K562 (cell line): ENCODE measurements at regions not wholly inside any gene's neighbourhood (a gene's known extent, or its start where the extent isn't known, plus 50 kb on each side); places are given as distances from the start of the nearest gene placed in this dataset.

Experiments used
- ATAC-seq: fragments of 200-7000 bp; cut with Tn5 transposase; 3 replicates; pipeline ENCODE4 v1.9.1; 2020; ENCODE audit warnings: moderate library complexity
- BruUV-seq: library from RNA; stranded (reverse); fragments of 400-500 nt; replicated peaks from 2 replicates; lab custom pipeline; 2021; lab: Mats Ljungman, UMichigan
- CTCF ChIA-PET: fragments of 300-600 bp; formaldehyde crosslinking; extraction: SDS; loops from one replicate; lab custom pipeline; 2021; ENCODE audit warnings: low intra/inter-chr PET ratio; lab: Yijun Ruan, JAX
- POLR2A ChIA-PET: fragments of 300-600, 350-650 bp; sonication (Branson Sonifier 250); formaldehyde crosslinking; extraction: SDS; loops from one replicate; lab custom pipeline; 2021; ENCODE audit warnings: antibody characterized with exemption, inconsistent platforms; lab: Yijun Ruan, JAX
- DNase-seq, 4 experiments: peaks; one replicate each; pipeline versions ENCODE4 v3.0.0 to v3.0.0-alpha.2; 2011 to 2018; ENCODE audit warnings: low spot score in 3 of 4, mixed read lengths in 3 of 4; ENCODE audit errors: extremely low read depth in 1 of 4
- FAIRE-seq: peaks from 2 replicates; lab custom pipeline; 2011; peaks lifted over from hg19 to GRCh38; lab: Jason Lieb, UNC
- H2AFZ ChIP-seq: 2 replicates; pipeline ENCODE4 v1.6.0; 2011; ENCODE audit warnings: low read depth, low read length, control low read depth, inconsistent platforms
- H3K27ac ChIP-seq: fragments of 200-600 bp; 3 replicates; pipeline ENCODE4 v1.8.0; 2011; ENCODE audit warnings: low read depth, mild to moderate bottlenecking, control low read depth, inconsistent platforms, low read length, moderate library complexity, mixed read lengths; ENCODE audit errors: extremely low read depth
- H3K27me3 ChIP-seq, 2 experiments: fragments of 300-600 bp in 1 of 2; 2 replicates in 1 of 2; 3 replicates in 1 of 2; pipeline versions ENCODE4 v1.6.0 to v1.8.0; 2011; ENCODE audit warnings: inconsistent platforms in 2 of 2, low read length in 2 of 2, mild to moderate bottlenecking in 1 of 2, mixed read lengths in 1 of 2, moderate library complexity in 1 of 2; ENCODE audit not compliant: control insufficient read depth in 2 of 2, insufficient read depth in 2 of 2
- H3K36me3 ChIP-seq: fragments of 300-600 bp; 3 replicates; pipeline ENCODE4 v1.8.0; 2011; ENCODE audit warnings: mild to moderate bottlenecking, low read length, inconsistent platforms; ENCODE audit not compliant: control insufficient read depth, insufficient read depth
- H3K4me1 ChIP-seq, 2 experiments: fragments of 200-600 bp in 1 of 2; replicated peaks in 1 of 2; 2 replicates in 1 of 2; 3 replicates in 1 of 2; pipeline versions ENCODE4 v1.5.1 to v1.8.0; 2011; ENCODE audit warnings: inconsistent platforms in 2 of 2, low read length in 2 of 2, mild to moderate bottlenecking in 1 of 2, mixed read lengths in 1 of 2, moderate library complexity in 1 of 2; ENCODE audit not compliant: control insufficient read depth in 2 of 2, insufficient read depth in 2 of 2
- H3K4me2 ChIP-seq: 2 replicates; pipeline ENCODE4 v1.6.1; 2011; ENCODE audit warnings: low read length, control low read depth, inconsistent platforms, mixed read lengths; ENCODE audit not compliant: insufficient read depth
- H3K4me3 ChIP-seq: fragments of 200-600 bp; sonication (generic), shearing (Covaris generic); 2 replicates; pipeline ENCODE4 v1.5.1; 2016; ENCODE audit warnings: control low read depth, inconsistent platforms
- H3K79me2 ChIP-seq: fragments of 200-600 bp; 3 replicates; pipeline ENCODE4 v1.8.0; 2011; ENCODE audit warnings: low read length, inconsistent platforms; ENCODE audit not compliant: control insufficient read depth, insufficient read depth
- H3K9ac ChIP-seq, 2 experiments: 2 replicates each; pipeline versions ENCODE4 v1.6.0 to v1.6.1; 2011; ENCODE audit warnings: low read depth in 2 of 2, low read length in 2 of 2, control low read depth in 1 of 2, inconsistent platforms in 1 of 2, mild to moderate bottlenecking in 1 of 2, mixed read lengths in 1 of 2; ENCODE audit not compliant: insufficient read depth in 1 of 2
- H3K9me1 ChIP-seq: one replicate; pipeline ENCODE4 v1.6.0; 2011; ENCODE audit warnings: inconsistent platforms, mild to moderate bottlenecking, low read length, moderate library complexity; ENCODE audit not compliant: control insufficient read depth, insufficient read depth
- H3K9me3 ChIP-seq: replicated peaks from 2 replicates; pipeline ENCODE4 v1.5.1; 2011; ENCODE audit warnings: low read depth, low read length, inconsistent platforms; ENCODE audit not compliant: control insufficient read depth, insufficient read depth
- H4K20me1 ChIP-seq: replicated peaks from 2 replicates; pipeline ENCODE4 v1.6.1; 2011; ENCODE audit warnings: low read length, inconsistent platforms, mixed read lengths; ENCODE audit not compliant: control insufficient read depth, insufficient read depth
- DACH1 ChIP-seq: fragments of 450-650 bp; IDR thresholded peaks from 2 replicates; pipeline ENCODE4 v1.6.1; 2018; ENCODE audit not compliant: partially characterized antibody
- FOS ChIP-seq: IDR thresholded peaks from 3 replicates; pipeline ENCODE4 v1.6.1; 2011; ENCODE audit not compliant: insufficient read length; ENCODE audit errors: extremely low read depth
- GATA2 ChIP-seq: sonication (generic); formaldehyde crosslinking; IDR thresholded peaks from 2 replicates; pipeline ENCODE4 v1.4.0; 2020; ENCODE audit warnings: mild to moderate bottlenecking, missing genetic modification reagents
- IFI16 ChIP-seq: fragments of 250-450 bp; sonication (Bioruptor Pico); IDR thresholded peaks from 2 replicates; pipeline ENCODE4 v2.1.2; 2022; ENCODE audit warnings: mild to moderate bottlenecking, inconsistent platforms
- MAFG ChIP-seq: fragments of 450-650 bp; conservative IDR thresholded peaks from 2 replicates; pipeline ENCODE4 v1.6.1; 2016; ENCODE audit warnings: missing genetic modification characterization, missing compliant biosample characterization
- NR4A1 ChIP-seq, 2 experiments: fragments of 250-450 bp in 1 of 2; fragments of 450-650 bp in 1 of 2; sonication (Bioruptor Pico) in 1 of 2; IDR thresholded peaks; 2 replicates each; pipeline versions ENCODE4 v1.4.0 to v1.6.1; 2016 to 2020; ENCODE audit warnings: mild to moderate bottlenecking in 2 of 2, missing compliant biosample characterization in 1 of 2, missing genetic modification characterization in 1 of 2, moderate library complexity in 1 of 2
- XRCC4 ChIP-seq: IDR thresholded peaks from one replicate; pipeline ENCODE4 v1.6.1; 2011; ENCODE audit not compliant: insufficient read depth, insufficient read length; ENCODE audit errors: extremely low read depth
- ZSCAN32 ChIP-seq: fragments of 450-650 bp; formaldehyde crosslinking; IDR thresholded peaks from 2 replicates; pipeline ENCODE4 v1.4.0; 2020; ENCODE audit warnings: mild to moderate bottlenecking, moderate library complexity
- WGBS: fragments of 100-300 bp; shearing (Covaris generic); methylation state at CpG from one replicate; pipeline ENCODE4 v1.1.6; 2016; ENCODE audit warnings: low coverage, mixed read lengths; ENCODE audit not compliant: insufficient coverage; ENCODE audit errors: missing lambda C conversion rate; 5-methylcytosine and 5-hydroxymethylcytosine counted together
- in situ Hi-C: fragments of 300-500 bp; cut with MboI; formaldehyde crosslinking; loops from 4 replicates; pipeline ENCODE4 v1.15.0; 2018; ENCODE audit warnings: inconsistent platforms, mixed read lengths
- intact Hi-C: fragments of 100-400 bp; cut with micrococcal nuclease; formaldehyde crosslinking; loops from 2 replicates; pipeline ENCODE4 v1.14.2; 2022
- TF ChIP-seq, protein P1 (sequence below): sonication (generic); formaldehyde crosslinking; IDR thresholded peaks from 2 replicates; pipeline ENCODE4 v1.8.0; 2022; ENCODE audit warnings: mild to moderate bottlenecking, low read depth, missing genetic modification reagents
- TF ChIP-seq, protein P2 (sequence below), 2 experiments: IDR thresholded peaks; 2 replicates each; pipeline ENCODE4 v1.6.1; 2011; ENCODE audit warnings: borderline replicate concordance in 1 of 2, control low read depth in 1 of 2, low read depth in 1 of 2, low read length in 1 of 2, mild to moderate bottlenecking in 1 of 2, mixed read lengths in 1 of 2, moderate library complexity in 1 of 2; ENCODE audit not compliant: insufficient read depth in 1 of 2, insufficient read length in 1 of 2, poor library complexity in 1 of 2, severe bottlenecking in 1 of 2; ENCODE audit errors: extremely low read depth in 1 of 2
- TF ChIP-seq, protein P3 (sequence below): fragments of 450-650 bp; IDR thresholded peaks from 2 replicates; pipeline ENCODE4 v1.6.1; 2014; ENCODE audit warnings: low read depth, mild to moderate bottlenecking, moderate library complexity, borderline replicate concordance

DNA sequence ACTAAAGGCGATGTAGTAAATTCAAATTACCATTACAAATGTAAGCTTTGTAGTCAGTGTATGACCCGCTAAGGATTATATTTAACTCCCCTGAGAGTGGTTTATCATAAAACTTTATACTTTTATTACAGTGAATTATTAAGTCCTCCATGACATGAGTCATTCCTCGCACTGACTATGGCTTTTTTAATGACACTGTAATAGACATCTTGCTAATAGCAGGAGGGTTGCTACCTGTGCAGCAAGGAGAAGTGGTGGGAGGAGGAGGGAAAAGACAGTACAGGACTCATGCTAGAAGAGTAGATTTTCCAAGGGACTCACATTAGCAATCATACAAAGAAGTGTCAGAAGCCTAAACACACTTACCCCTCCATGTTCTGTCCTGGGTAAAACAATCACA lies 556.1 kb downstream of the BCL11A start:
- H3K27me3 ChIP-seq, result no peaks in the 10 kb centered on the region
- H3K27ac ChIP-seq, result no peak overlapping the region
- in situ Hi-C loops (no loop called here), intact Hi-C loops (no loop called here)
- H2AFZ ChIP-seq, result no peak overlapping the region
- no peak overlapping the region for H3K9ac ChIP-seq
- DNase-seq, result no peak
- no peaks in the 10 kb centered on the region for H3K36me3 ChIP-seq
- ATAC-seq, result no peak
- no peak overlapping the region for H3K4me2 ChIP-seq
- ChIA-PET POLR2A (no interaction called here), CTCF (no interaction called here)
- H3K4me3 ChIP-seq, result no peak overlapping the region
- H3K79me2 ChIP-seq, result no peaks in the 10 kb centered on the region
- no peak for FAIRE-seq
- no peaks in the 10 kb centered on the region for H3K9me1 ChIP-seq
- H3K9me3 ChIP-seq, result no peaks in the 10 kb centered on the region
- BruUV-seq, result no TSS peak
- H4K20me1 ChIP-seq, result no peaks in the 10 kb centered on the region
- WGBS, result 3% methylated on average over 3 of the region's 3 CpGs
- no peaks in the 10 kb centered on the region for H3K4me1 ChIP-seq
- TF ChIP-seq GATA2 (CRISPR knock-in tag) (no peak), MAFG (no peak), FOS (no peak), ZSCAN32 (CRISPR knock-in tag) (no peak), DACH1 (no peak), XRCC4 (no peak), NR4A1 (CRISPR knock-in tag; IDR thresholded peaks at IDR 0.05) (no peak), NR4A1 (tag; IDR thresholded peaks at IDR 0.05) (no peak), IFI16 (CRISPR knock-in tag) (no peak)
- TF ChIP-seq, protein P1, sequence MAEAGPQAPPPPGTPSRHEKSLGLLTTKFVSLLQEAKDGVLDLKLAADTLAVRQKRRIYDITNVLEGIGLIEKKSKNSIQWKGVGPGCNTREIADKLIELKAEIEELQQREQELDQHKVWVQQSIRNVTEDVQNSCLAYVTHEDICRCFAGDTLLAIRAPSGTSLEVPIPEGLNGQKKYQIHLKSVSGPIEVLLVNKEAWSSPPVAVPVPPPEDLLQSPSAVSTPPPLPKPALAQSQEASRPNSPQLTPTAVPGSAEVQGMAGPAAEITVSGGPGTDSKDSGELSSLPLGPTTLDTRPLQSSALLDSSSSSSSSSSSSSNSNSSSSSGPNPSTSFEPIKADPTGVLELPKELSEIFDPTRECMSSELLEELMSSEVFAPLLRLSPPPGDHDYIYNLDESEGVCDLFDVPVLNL, result no peak
- TF ChIP-seq, protein P2, sequence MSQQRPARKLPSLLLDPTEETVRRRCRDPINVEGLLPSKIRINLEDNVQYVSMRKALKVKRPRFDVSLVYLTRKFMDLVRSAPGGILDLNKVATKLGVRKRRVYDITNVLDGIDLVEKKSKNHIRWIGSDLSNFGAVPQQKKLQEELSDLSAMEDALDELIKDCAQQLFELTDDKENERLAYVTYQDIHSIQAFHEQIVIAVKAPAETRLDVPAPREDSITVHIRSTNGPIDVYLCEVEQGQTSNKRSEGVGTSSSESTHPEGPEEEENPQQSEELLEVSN (IDR thresholded peaks at IDR 0.05; ENCODE audit: borderline replicate concordance in 1 of 2, extremely low read depth in 1 of 2, insufficient read depth in 1 of 2, insufficient read length in 1 of 2, low read depth in 1 of 2, low read length in 1 of 2, poor library complexity in 1 of 2, severe bottlenecking in 1 of 2), result no peak
- TF ChIP-seq, protein P3, sequence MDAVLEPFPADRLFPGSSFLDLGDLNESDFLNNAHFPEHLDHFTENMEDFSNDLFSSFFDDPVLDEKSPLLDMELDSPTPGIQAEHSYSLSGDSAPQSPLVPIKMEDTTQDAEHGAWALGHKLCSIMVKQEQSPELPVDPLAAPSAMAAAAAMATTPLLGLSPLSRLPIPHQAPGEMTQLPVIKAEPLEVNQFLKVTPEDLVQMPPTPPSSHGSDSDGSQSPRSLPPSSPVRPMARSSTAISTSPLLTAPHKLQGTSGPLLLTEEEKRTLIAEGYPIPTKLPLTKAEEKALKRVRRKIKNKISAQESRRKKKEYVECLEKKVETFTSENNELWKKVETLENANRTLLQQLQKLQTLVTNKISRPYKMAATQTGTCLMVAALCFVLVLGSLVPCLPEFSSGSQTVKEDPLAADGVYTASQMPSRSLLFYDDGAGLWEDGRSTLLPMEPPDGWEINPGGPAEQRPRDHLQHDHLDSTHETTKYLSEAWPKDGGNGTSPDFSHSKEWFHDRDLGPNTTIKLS, result no peak
